ENCODE measurements at regions not wholly inside any gene's neighbourhood (a gene's known extent, or its start where the extent isn't known, plus 50 kb on each side); places are given as distances from the start of the nearest gene placed in this dataset.

GRCh38 chr10:89091496-89091895 is 100.9 kb downstream of the FAS start:
- TF ChIP-seq CTCF (IDR thresholded peaks at IDR 0.05; ENCODE audit: control insufficient read depth, insufficient read depth, low read depth, low read length, missing control alignments): no peak
- H3K4me3 ChIP-seq (ENCODE audit: control insufficient read depth, low read depth, low read length): no peak overlapping the region
- DNase-seq (ENCODE audit: low read depth): no peak

- no peak for DNase-seq (ENCODE audit: low read depth)
- TF ChIP-seq CTCF (IDR thresholded peaks at IDR 0.05; ENCODE audit: control insufficient read depth, insufficient read depth, low read depth, low read length, missing control alignments): no peak
- H3K4me3 ChIP-seq (ENCODE audit: control insufficient read depth, low read depth, low read length): no peak overlapping the region
These were observed 100.3 kb downstream of the FAS start for GRCh38 chr10:89090756-89091445.

- TF ChIP-seq CTCF (IDR thresholded peaks at IDR 0.05; ENCODE audit: control insufficient read depth, insufficient read depth, low read depth, low read length, missing control alignments): no peak
- peak; percentile 98 for DNase-seq (ENCODE audit: low read depth)
- H3K4me3 ChIP-seq (ENCODE audit: control insufficient read depth, low read depth, low read length): peak overlapping the region; percentile 9
These were observed 96.4 kb downstream of the FAS start for GRCh38 chr10:89086801-89087521.

- no peak for TF ChIP-seq CTCF (IDR thresholded peaks at IDR 0.05; ENCODE audit: control insufficient read depth, insufficient read depth, low read depth, low read length, missing control alignments)
- no peak for DNase-seq (ENCODE audit: low read depth)
- no peak overlapping the region for H3K4me3 ChIP-seq (ENCODE audit: control insufficient read depth, low read depth, low read length)
These were observed 94.6 kb downstream of the FAS start for GRCh38 chr10:89085153-89085552.

GRCh38 chr10:89082086-89082485 is 91.5 kb downstream of the FAS start:
- DNase-seq (ENCODE audit: low read depth): no peak
- no peak for TF ChIP-seq CTCF (IDR thresholded peaks at IDR 0.05; ENCODE audit: control insufficient read depth, insufficient read depth, low read depth, low read length, missing control alignments)
- H3K4me3 ChIP-seq (ENCODE audit: control insufficient read depth, low read depth, low read length): no peak overlapping the region

GRCh38 chr10:89080660-89081059 is 90.1 kb downstream of the FAS start:
- no peak for TF ChIP-seq CTCF (IDR thresholded peaks at IDR 0.05; ENCODE audit: control insufficient read depth, insufficient read depth, low read depth, low read length, missing control alignments)
- no peak for DNase-seq (ENCODE audit: low read depth)
- no peak overlapping the region for H3K4me3 ChIP-seq (ENCODE audit: control insufficient read depth, low read depth, low read length)

Data from AG09309 (cell line).